DOHH2 (cell line): ENCODE measurements at regions not wholly inside any gene's neighbourhood (a gene's known extent, or its start where the extent isn't known, plus 50 kb on each side); places are given as distances from the start of the nearest gene placed in this dataset.
"Not testable (repeated sequence)": the region's sequence is repeated elsewhere in the genome, so short reads cannot be mapped to it uniquely, and the experiment has no call there.

ENCODE experiments used
- H3F3A ChIP-seq: fragments of 200-600 bp; sonication (generic), shearing (Covaris generic); 2 replicates; pipeline ENCODE4 v1.6.0; 2016; ENCODE audit warnings: antibody characterized with exemption, mild to moderate bottlenecking; ENCODE audit not compliant: control insufficient read depth, insufficient read depth
- H3K27ac ChIP-seq: fragments of 200-600 bp; sonication (generic); 2 replicates; pipeline ENCODE4 v1.5.1; 2014; ENCODE audit warnings: low read depth, mild to moderate bottlenecking, low read length, moderate library complexity
- H3K27me3 ChIP-seq: fragments of 200-600 bp; sonication (generic); 2 replicates; pipeline ENCODE4 v1.6.1; 2014; ENCODE audit warnings: mild to moderate bottlenecking, low read length, mixed read lengths; ENCODE audit not compliant: control insufficient read depth
- H3K36me3 ChIP-seq: fragments of 200-600 bp; sonication (generic); 2 replicates; pipeline ENCODE4 v1.6.1; 2014; ENCODE audit warnings: mild to moderate bottlenecking, low read length, moderate library complexity, mixed read lengths; ENCODE audit not compliant: control insufficient read depth
- H3K4me1 ChIP-seq: fragments of 200-600 bp; sonication (generic); 2 replicates; pipeline ENCODE4 v1.6.1; 2014; ENCODE audit warnings: mild to moderate bottlenecking, low read length, mixed read lengths; ENCODE audit not compliant: control insufficient read depth
- H3K4me2 ChIP-seq: fragments of 200-600 bp; sonication (generic); 2 replicates; pipeline ENCODE4 v1.6.0; 2014; ENCODE audit warnings: mild to moderate bottlenecking, low read length, moderate library complexity
- H3K4me3 ChIP-seq: fragments of 200-600 bp; sonication (generic); 2 replicates; pipeline ENCODE4 v1.5.1; 2014; ENCODE audit warnings: mild to moderate bottlenecking, low read length, mixed read lengths
- H3K79me2 ChIP-seq: fragments of 200-600 bp; sonication (generic); 2 replicates; pipeline ENCODE4 v1.6.1; 2014; ENCODE audit warnings: mild to moderate bottlenecking, low read length, mixed read lengths; ENCODE audit not compliant: control insufficient read depth
- H3K9me2 ChIP-seq: fragments of 200-600 bp; sonication (generic); replicated peaks from 2 replicates; pipeline ENCODE4 v1.6.1; 2014; ENCODE audit warnings: mild to moderate bottlenecking, low read length, mixed read lengths; ENCODE audit not compliant: control insufficient read depth
- H3K9me3 ChIP-seq: fragments of 200-600 bp; sonication (generic); 2 replicates; pipeline ENCODE4 v1.6.1; 2014; ENCODE audit warnings: antibody characterized with exemption, low read length, mixed read lengths; ENCODE audit not compliant: control insufficient read depth, insufficient read depth
- H4K20me1 ChIP-seq: fragments of 200-600 bp; sonication (generic); 2 replicates; pipeline ENCODE4 v1.6.0; 2014; ENCODE audit warnings: low read depth, mild to moderate bottlenecking, antibody characterized with exemption, low read length, moderate library complexity; ENCODE audit not compliant: control insufficient read depth, insufficient read depth
- EZH2phosphoT487 ChIP-seq: fragments of 200-600 bp; sonication (generic); IDR thresholded peaks from 2 replicates; pipeline ENCODE4 v1.6.1; 2017; ENCODE audit warnings: borderline replicate concordance, mild to moderate bottlenecking, antibody characterized with exemption, low read length, moderate library complexity, mixed read lengths
- TF ChIP-seq, protein P1 (sequence below): fragments of 200-600 bp; sonication (generic); IDR thresholded peaks from one replicate; pipeline ENCODE4 v1.5.1; 2014; ENCODE audit warnings: antibody characterized with exemption, mild to moderate bottlenecking, low read depth, low read length; ENCODE audit not compliant: poor library complexity, severe bottlenecking

DNA sequence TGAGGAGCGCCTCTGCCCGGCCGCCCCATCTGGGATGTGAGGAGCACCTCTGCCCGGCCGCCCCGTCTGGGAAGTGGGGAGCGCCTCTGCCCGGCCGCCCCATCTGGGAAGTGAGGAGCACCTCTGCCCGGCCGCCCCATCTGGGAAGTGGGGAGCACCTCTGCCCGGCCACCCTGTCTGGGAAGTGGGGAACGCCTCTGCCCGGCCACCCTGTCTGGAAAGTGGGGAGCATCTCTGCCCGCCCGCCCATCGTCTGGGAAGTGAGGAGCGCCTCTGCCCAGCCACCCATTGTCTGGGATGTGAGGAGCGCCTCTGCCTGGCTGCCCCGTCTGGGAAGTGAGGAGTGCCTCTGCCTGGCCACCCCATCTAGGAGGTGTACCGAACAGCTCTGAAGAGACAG, 788.1 kb downstream of the PLA2G4A start:
- not testable (repeated sequence) for H3K27ac ChIP-seq, H3K9me3 ChIP-seq, H3K9me2 ChIP-seq, H3K79me2 ChIP-seq, H3K36me3 ChIP-seq, H3K4me2 ChIP-seq, H3K4me3 ChIP-seq, H3F3A ChIP-seq, H3K4me1 ChIP-seq, H4K20me1 ChIP-seq, H3K27me3 ChIP-seq

DNA sequence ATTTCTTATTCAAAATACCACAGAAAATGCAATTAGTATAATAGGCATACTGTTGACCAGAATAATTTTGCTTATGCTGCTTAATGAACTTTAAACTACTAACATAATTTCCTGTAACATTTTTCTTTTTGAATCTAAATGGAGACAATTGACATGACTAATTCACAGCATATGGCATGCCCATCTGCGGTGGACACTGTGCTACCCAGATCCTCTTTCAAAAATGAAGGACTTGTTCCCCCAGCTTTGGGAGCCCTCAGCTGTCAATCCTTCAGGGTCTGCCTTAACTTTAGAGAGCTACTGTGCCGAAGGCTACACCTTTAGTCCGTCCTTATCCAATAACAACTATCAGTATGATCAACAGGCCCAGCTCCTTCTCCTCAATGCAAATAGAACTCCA, 789.0 kb downstream of the PLA2G4A start:
- Histone ChIP-seq H3K4me1 (no peaks in the 10 kb centered on the region), H3K4me3 (no peak overlapping the region), H4K20me1 (no peaks in the 10 kb centered on the region), H3K79me2 (no peaks in the 10 kb centered on the region), H3K27me3 (no peaks in the 10 kb centered on the region), H3K27ac (no peak overlapping the region), H3F3A (no peaks in the 10 kb centered on the region), H3K9me2 (no peaks in the 10 kb centered on the region), H3K36me3 (no peaks in the 10 kb centered on the region), H3K4me2 (no peak overlapping the region), H3K9me3 (no peaks in the 10 kb centered on the region)
- TF ChIP-seq, protein P1, sequence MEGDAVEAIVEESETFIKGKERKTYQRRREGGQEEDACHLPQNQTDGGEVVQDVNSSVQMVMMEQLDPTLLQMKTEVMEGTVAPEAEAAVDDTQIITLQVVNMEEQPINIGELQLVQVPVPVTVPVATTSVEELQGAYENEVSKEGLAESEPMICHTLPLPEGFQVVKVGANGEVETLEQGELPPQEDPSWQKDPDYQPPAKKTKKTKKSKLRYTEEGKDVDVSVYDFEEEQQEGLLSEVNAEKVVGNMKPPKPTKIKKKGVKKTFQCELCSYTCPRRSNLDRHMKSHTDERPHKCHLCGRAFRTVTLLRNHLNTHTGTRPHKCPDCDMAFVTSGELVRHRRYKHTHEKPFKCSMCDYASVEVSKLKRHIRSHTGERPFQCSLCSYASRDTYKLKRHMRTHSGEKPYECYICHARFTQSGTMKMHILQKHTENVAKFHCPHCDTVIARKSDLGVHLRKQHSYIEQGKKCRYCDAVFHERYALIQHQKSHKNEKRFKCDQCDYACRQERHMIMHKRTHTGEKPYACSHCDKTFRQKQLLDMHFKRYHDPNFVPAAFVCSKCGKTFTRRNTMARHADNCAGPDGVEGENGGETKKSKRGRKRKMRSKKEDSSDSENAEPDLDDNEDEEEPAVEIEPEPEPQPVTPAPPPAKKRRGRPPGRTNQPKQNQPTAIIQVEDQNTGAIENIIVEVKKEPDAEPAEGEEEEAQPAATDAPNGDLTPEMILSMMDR, result no peak
- no peak for TF ChIP-seq EZH2phosphoT487

DNA sequence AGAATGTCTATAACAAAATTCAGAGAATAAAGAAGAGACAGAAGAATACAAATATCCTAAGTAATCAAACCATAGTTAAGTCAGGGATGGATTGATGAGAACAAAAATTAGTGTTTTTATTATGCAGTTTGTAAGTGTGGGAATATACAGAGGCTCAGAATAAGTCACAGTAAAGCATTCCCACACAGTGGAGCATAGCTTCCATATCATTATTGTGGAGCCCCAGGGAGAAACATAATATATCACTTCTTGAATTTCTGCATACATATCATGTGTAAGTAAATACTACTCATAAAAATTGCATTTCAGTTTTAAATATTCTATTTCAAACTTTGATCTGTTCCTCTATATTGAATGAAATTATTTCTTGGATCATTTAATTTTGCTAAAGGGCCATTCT, 790.4 kb downstream of the PLA2G4A start:
- Histone ChIP-seq H3K27me3 (no peaks in the 10 kb centered on the region), H3K4me1 (no peaks in the 10 kb centered on the region), H4K20me1 (no peaks in the 10 kb centered on the region), H3K9me2 (no peaks in the 10 kb centered on the region), H3K4me2 (no peak overlapping the region), H3K27ac (no peak overlapping the region), H3K4me3 (no peak overlapping the region), H3K36me3 (no peaks in the 10 kb centered on the region), H3F3A (no peaks in the 10 kb centered on the region), H3K79me2 (no peaks in the 10 kb centered on the region), H3K9me3 (no peaks in the 10 kb centered on the region)
- TF ChIP-seq, protein P1, result no peak
- TF ChIP-seq EZH2phosphoT487, result no peak

DNA sequence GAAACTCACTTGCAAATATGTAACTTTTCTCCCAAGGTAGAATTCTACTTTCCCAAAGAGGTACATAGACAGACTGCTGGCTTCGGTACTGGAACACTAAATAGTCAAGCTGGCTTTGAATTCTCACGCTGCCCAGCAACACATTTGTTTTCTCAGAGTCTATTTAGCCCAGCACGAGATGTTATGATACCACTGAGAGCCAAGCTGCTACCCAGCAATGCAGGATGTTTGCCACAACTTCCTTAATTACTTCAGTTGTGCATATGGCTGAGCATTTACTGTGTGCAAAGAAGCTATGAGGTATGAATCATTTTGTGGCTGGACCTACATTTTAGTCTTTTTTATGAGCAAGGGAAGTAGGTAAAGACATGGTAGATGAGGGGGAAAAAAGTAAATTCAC, 793.2 kb downstream of the PLA2G4A start:
- TF ChIP-seq, protein P1, result no peak
- no peak for TF ChIP-seq EZH2phosphoT487
- no peaks in the 10 kb centered on the region for H3K9me3 ChIP-seq
- H3K79me2 ChIP-seq, result no peaks in the 10 kb centered on the region
- H3K4me2 ChIP-seq, result no peak overlapping the region
- no peaks in the 10 kb centered on the region for H3K36me3 ChIP-seq
- no peaks in the 10 kb centered on the region for H3F3A ChIP-seq
- H3K4me3 ChIP-seq, result no peak overlapping the region
- H3K27me3 ChIP-seq, result no peaks in the 10 kb centered on the region
- H4K20me1 ChIP-seq, result no peaks in the 10 kb centered on the region
- no peaks in the 10 kb centered on the region for H3K4me1 ChIP-seq
- H3K27ac ChIP-seq, result no peak overlapping the region
- no peaks in the 10 kb centered on the region for H3K9me2 ChIP-seq
